ENCODE measurements at regions not wholly inside any gene's neighbourhood (a gene's known extent, or its start where the extent isn't known, plus 50 kb on each side); places are given as distances from the start of the nearest gene placed in this dataset.

DNA sequence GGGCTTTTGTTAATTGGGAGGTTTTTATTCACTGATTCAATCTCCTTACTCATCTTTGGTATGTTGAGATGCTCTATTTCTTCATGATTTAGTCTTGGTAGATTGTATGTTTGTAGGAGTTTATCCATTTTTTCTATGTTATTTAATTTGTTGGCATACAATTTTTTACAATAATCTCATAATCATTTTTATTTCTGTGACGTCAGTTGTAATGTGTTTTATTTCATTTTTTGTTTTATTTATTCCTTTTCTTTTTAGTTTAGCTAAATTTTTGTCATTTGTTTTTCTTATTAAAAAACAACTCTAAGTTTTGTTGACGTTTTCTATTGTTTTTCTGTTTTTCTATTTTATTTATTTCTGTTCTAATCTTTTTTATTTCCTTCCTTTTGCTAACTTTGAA, 389.8 kb downstream of the HS3ST3B1 start:
- TF ChIP-seq, protein P1, sequence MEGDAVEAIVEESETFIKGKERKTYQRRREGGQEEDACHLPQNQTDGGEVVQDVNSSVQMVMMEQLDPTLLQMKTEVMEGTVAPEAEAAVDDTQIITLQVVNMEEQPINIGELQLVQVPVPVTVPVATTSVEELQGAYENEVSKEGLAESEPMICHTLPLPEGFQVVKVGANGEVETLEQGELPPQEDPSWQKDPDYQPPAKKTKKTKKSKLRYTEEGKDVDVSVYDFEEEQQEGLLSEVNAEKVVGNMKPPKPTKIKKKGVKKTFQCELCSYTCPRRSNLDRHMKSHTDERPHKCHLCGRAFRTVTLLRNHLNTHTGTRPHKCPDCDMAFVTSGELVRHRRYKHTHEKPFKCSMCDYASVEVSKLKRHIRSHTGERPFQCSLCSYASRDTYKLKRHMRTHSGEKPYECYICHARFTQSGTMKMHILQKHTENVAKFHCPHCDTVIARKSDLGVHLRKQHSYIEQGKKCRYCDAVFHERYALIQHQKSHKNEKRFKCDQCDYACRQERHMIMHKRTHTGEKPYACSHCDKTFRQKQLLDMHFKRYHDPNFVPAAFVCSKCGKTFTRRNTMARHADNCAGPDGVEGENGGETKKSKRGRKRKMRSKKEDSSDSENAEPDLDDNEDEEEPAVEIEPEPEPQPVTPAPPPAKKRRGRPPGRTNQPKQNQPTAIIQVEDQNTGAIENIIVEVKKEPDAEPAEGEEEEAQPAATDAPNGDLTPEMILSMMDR (IDR thresholded peaks at IDR 0.05; ENCODE audit: low read depth, low read length, missing control alignments) = no peak
- DNase-seq (ENCODE audit: low read depth) = no peak
- no peak overlapping the region for H3K4me3 ChIP-seq (ENCODE audit: low read depth, low read length)

DNA sequence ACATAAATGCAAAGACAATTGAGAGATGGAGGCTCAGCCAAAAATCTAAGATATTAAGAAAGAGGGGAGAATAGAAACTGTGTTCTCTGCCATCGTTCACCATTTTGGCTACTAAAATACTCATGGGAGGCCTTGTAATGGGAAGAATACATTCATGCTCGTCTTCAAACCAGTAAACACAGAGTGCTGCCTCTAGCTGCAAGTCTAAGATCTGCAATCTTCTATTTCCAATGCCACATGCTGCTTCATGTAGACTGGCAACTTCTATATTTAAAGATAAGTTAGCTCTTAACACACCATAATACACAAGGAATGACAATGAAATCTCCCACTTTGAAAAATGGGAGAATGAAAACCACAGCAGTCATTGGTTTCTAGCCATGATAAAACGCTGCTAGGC, 387.3 kb downstream of the HS3ST3B1 start:
- TF ChIP-seq, protein P1 (IDR thresholded peaks at IDR 0.05; ENCODE audit: low read depth, low read length, missing control alignments) = peak; percentile 24
- DNase-seq (ENCODE audit: low read depth) = no peak
- H3K4me3 ChIP-seq (ENCODE audit: low read depth, low read length) = no peak overlapping the region

DNA sequence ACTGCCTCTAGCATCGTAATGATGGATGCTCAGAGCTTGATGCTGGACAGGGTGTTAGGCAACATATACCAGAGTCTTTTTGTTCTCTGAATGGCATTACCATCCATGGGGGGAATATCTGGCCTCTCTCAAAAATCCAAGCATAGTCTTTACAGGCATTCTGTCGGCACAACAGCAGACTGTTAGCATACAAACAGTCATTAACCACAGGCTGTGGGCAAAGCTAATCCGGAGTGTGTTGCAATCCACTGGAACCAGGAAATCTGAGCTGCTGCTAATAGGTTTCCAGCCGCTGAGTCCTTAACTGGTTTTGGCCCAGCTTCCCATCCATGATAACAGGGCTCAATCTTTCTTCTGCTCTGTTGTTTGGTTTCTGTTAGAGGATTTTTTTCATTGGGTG, 371.9 kb downstream of the HS3ST3B1 start:
- DNase-seq (ENCODE audit: low read depth) = no peak
- TF ChIP-seq, protein P1 (IDR thresholded peaks at IDR 0.05; ENCODE audit: low read depth, low read length, missing control alignments) = no peak
- no peak overlapping the region for H3K4me3 ChIP-seq (ENCODE audit: low read depth, low read length)

DNA sequence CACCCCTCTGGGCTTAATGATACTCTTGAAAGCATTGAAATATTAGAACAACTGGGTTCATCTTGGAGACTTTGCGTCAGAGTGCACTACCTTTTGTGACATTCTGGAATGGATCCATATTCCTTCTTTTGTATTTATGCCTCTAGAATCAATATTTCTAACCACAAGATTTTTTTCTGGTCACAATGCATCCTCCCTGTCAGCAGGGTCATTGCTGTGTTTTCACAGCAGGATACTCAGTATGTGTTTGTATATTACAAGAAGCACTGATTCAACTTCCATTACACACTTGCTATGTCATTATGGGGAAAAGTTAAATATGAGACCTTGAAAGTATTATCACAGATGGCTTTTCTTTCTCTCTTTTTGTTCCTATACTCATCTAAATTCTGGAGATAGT, 370.0 kb downstream of the HS3ST3B1 start:
- no peak overlapping the region for H3K4me3 ChIP-seq (ENCODE audit: low read depth, low read length)
- DNase-seq (ENCODE audit: low read depth) = no peak
- TF ChIP-seq, protein P1 (IDR thresholded peaks at IDR 0.05; ENCODE audit: low read depth, low read length, missing control alignments) = no peak

DNA sequence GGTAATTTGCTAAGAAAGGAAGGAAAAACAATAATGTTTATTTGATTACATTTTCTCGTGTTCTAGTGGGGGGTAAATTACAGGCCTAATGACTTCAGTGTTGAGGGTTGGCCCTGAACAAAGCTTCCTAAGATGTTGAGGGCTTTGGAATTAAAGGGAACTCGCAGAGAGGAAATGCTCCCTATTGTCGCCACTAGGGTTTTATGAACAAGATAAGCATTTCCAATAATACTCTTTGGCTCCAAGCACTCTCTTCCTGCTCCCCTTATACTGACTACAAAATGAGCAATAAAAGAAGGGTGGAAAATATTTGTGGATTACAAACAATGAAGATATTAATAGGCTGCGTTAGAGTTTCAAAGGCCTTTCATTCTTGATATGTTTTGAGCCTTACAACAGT, 363.6 kb downstream of the HS3ST3B1 start:
- TF ChIP-seq, protein P1 (IDR thresholded peaks at IDR 0.05; ENCODE audit: low read depth, low read length, missing control alignments) = no peak
- no peak overlapping the region for H3K4me3 ChIP-seq (ENCODE audit: low read depth, low read length)
- DNase-seq (ENCODE audit: low read depth) = no peak

DNA sequence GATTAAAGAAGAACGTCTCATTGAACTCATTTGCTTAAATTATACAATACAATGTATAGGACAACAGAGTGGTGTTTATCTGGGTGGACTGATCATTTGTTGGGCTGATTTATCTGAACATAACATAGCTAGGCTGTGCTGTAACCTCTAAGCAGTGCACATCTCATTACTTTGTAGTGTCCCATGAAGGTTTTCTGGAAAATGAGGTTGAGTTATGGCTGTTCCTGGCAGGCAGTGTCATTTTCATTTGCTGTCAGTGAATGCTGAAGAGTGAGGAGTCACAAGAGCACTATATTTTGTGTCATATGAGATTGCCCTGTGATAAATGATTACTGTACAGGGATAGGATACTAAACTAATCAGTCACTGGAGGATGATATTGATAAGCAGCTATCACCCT, 340.2 kb downstream of the HS3ST3B1 start:
- DNase-seq (ENCODE audit: low read depth) = no peak
- no peak overlapping the region for H3K4me3 ChIP-seq (ENCODE audit: low read depth, low read length)
- TF ChIP-seq, protein P1 (IDR thresholded peaks at IDR 0.05; ENCODE audit: low read depth, low read length, missing control alignments) = no peak

DNA sequence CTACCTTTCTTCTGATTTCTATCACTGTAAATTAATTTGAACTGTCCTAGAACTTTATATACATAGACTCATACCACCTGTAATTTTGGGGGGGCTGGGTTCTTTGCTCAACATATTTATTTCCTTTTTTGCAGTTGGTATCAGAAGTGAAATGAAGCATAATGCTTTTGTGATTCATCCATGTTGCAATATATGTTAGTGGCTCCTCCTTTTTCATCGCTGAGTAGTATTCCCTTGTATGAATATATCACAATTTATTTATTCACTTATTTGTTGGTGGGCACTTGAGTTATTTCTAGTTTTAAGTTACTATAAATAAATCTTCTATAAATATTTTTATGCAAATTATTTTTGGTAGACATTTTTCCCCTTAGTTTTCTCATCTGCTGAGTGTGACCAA, 336.4 kb downstream of the HS3ST3B1 start:
- H3K4me3 ChIP-seq (ENCODE audit: low read depth, low read length) = no peak overlapping the region
- no peak for DNase-seq (ENCODE audit: low read depth)
- TF ChIP-seq, protein P1 (IDR thresholded peaks at IDR 0.05; ENCODE audit: low read depth, low read length, missing control alignments) = no peak

All from GM12864 (cell line).